T-helper 1 cell treated with Interleukin-12 subunit alpha and Interleukin-12 subunit beta and Interleukin-4 antibody, amounts not matched to agents 30 μg/mL and 1 μg/mL, for 36 hours (primary cell): ENCODE measurements at regions not wholly inside any gene's neighbourhood (a gene's known extent, or its start where the extent isn't known, plus 50 kb on each side); places are given as distances from the start of the nearest gene placed in this dataset.

Experiments
- H3K27ac Mint-ChIP-seq: one replicate; pipeline ENCODE4 v1.8.0; 2021; ENCODE audit warnings: mild to moderate bottlenecking, mixed read lengths
- H3K27me3 Mint-ChIP-seq: one replicate; pipeline ENCODE4 v1.8.0; 2021; ENCODE audit warnings: low read depth, mixed read lengths
- H3K36me3 Mint-ChIP-seq: one replicate; pipeline ENCODE4 v1.8.0; 2021; ENCODE audit warnings: low read depth, mixed read lengths
- H3K4me1 Mint-ChIP-seq: one replicate; pipeline ENCODE4 v1.8.0; 2021; ENCODE audit warnings: low read depth, mixed read lengths
- H3K4me3 Mint-ChIP-seq: one replicate; pipeline ENCODE4 v1.8.0; 2021; ENCODE audit warnings: mild to moderate bottlenecking, moderate library complexity, mixed read lengths
- H3K9me3 Mint-ChIP-seq: one replicate; pipeline ENCODE4 v1.8.0; 2021; ENCODE audit warnings: mixed read lengths

- H3K9me3 Mint-ChIP-seq = no peaks in the 10 kb centered on the region
- H3K36me3 Mint-ChIP-seq = no peaks in the 10 kb centered on the region
- H3K27ac Mint-ChIP-seq = no peak overlapping the region
- no peaks in the 10 kb centered on the region for H3K27me3 Mint-ChIP-seq
- no peaks in the 10 kb centered on the region for H3K4me1 Mint-ChIP-seq
- no peak overlapping the region for H3K4me3 Mint-ChIP-seq
These were observed 361.6 kb upstream of the SLC30A5 start for GRCh38 chr5:68732251-68732650.

DNA sequence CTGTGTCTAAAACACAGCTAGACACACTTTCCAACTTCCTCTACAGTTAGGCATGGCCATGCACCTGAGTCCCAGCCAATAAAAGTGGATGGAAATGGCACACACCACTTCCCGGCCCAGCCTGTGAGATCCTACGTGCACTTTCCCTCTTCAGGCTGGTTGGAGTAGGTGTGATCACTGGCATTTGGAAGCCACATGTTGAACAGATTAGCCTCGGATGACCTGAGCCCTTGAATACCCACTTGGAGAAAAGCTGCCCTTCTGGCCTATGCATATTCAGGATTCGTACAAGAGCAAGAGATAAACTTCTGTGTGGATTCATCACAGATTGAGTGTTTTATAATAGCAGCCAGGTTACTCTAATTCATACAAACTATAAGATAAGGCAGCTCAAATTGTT lies 359.0 kb upstream of the SLC30A5 start:
- peaks cover 3% of the 10 kb centered on the region for H3K9me3 Mint-ChIP-seq
- H3K36me3 Mint-ChIP-seq = no peaks in the 10 kb centered on the region
- H3K4me1 Mint-ChIP-seq = no peaks in the 10 kb centered on the region
- H3K27ac Mint-ChIP-seq = no peak overlapping the region
- no peaks in the 10 kb centered on the region for H3K27me3 Mint-ChIP-seq
- no peak overlapping the region for H3K4me3 Mint-ChIP-seq

- Mint-ChIP-seq H3K4me3 (no peak overlapping the region), H3K27ac (no peak overlapping the region), H3K9me3 (peaks cover 3% of the 10 kb centered on the region), H3K36me3 (no peaks in the 10 kb centered on the region), H3K27me3 (no peaks in the 10 kb centered on the region), H3K4me1 (peaks cover 3% of the 10 kb centered on the region)
These were observed 355.6 kb upstream of the SLC30A5 start for GRCh38 chr5:68738236-68738635.

DNA sequence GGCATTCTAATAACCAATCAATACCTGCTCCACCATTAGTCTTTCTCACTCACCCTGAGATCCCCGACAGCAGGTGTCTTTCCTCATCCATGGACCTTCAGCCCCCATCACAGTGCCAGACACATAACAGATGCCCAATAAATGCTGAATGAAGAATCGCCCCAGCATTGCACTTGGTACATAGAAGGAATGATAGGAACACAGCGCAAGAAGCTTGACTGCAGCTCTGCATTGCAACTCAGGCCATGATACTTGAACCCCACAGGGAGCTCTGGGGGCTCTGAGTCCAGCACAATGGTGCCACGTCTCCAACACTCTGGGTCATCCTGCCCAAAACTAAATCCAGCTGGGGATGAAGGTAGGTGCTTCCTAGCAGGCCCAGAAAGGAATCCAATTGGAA lies 355.0 kb upstream of the SLC30A5 start:
- Mint-ChIP-seq H3K27me3 (no peaks in the 10 kb centered on the region), H3K36me3 (no peaks in the 10 kb centered on the region), H3K27ac (no peak overlapping the region), H3K4me1 (peaks cover 3% of the 10 kb centered on the region), H3K9me3 (peaks cover 3% of the 10 kb centered on the region), H3K4me3 (no peak overlapping the region)

DNA sequence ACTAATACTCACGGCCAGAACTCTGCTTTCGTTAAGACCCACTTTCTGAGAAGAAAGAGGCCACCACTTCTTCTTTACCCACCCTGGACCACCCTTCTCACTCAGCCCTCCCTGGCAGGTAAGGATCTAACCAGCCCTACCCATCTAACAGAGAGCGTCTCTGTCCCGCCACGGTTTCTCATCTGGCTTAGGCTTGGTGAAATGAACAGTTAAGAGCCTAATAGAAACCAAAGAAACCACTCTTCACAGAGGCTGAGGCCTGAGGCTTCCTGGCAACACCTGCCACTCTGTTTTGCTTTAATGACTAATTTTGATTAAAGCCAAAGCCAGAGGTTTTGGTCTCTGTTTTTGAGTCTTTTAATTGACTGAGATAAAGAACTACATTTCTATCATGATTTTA lies 354.1 kb upstream of the SLC30A5 start:
- no peak overlapping the region for H3K27ac Mint-ChIP-seq
- H3K36me3 Mint-ChIP-seq = no peaks in the 10 kb centered on the region
- H3K27me3 Mint-ChIP-seq = no peaks in the 10 kb centered on the region
- H3K9me3 Mint-ChIP-seq = peaks cover 3% of the 10 kb centered on the region
- H3K4me3 Mint-ChIP-seq = no peak overlapping the region
- peaks cover 3% of the 10 kb centered on the region for H3K4me1 Mint-ChIP-seq

DNA sequence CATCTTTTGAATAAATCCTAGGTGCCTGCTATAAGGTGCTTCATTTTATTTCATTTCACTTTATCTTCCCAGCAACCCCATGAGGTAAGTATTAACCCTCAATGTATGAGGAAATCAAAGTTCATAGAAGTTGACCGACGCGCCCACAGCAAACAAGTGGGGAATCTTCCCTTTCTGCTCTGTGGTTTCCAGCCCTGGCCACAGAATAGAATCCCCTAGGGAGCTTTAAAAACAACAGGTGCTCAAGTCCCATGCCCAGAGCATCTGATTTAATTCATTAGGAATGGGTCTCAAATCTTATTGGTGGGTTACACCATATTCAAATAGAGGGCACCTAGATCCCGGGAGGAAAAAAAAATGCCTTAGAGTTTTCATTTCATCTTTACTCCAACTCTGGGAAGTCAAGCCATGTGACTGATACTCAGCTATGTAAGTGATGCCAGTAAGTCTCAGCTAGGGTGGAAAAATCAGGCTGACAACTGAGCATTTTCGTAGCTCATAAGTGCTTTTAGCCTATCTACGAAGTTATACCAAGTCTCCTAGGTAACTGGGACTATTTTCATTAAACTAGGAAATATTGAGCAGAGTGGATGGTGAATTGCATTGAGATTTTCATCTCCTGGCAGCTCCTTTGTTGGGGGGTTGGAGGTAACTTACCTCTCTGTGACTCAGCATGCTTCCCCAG lies 353.4 kb upstream of the SLC30A5 start:
- Mint-ChIP-seq H3K27me3 (no peaks in the 10 kb centered on the region), H3K36me3 (no peaks in the 10 kb centered on the region), H3K4me1 (peaks cover 3% of the 10 kb centered on the region), H3K9me3 (peaks cover 3% of the 10 kb centered on the region), H3K27ac (no peak overlapping the region), H3K4me3 (no peak overlapping the region)

- Mint-ChIP-seq H3K36me3 (no peaks in the 10 kb centered on the region), H3K27me3 (no peaks in the 10 kb centered on the region), H3K4me3 (no peak overlapping the region), H3K4me1 (peaks cover 3% of the 10 kb centered on the region), H3K27ac (no peak overlapping the region), H3K9me3 (no peaks in the 10 kb centered on the region)
These were observed 349.6 kb upstream of the SLC30A5 start for GRCh38 chr5:68744206-68744605.

GRCh38 chr5:68745448-68745847 lies 348.4 kb upstream of the SLC30A5 start:
- peaks cover 5% of the 10 kb centered on the region for H3K4me1 Mint-ChIP-seq
- no peaks in the 10 kb centered on the region for H3K27me3 Mint-ChIP-seq
- H3K4me3 Mint-ChIP-seq = no peak overlapping the region
- no peaks in the 10 kb centered on the region for H3K9me3 Mint-ChIP-seq
- no peaks in the 10 kb centered on the region for H3K36me3 Mint-ChIP-seq
- no peak overlapping the region for H3K27ac Mint-ChIP-seq

DNA sequence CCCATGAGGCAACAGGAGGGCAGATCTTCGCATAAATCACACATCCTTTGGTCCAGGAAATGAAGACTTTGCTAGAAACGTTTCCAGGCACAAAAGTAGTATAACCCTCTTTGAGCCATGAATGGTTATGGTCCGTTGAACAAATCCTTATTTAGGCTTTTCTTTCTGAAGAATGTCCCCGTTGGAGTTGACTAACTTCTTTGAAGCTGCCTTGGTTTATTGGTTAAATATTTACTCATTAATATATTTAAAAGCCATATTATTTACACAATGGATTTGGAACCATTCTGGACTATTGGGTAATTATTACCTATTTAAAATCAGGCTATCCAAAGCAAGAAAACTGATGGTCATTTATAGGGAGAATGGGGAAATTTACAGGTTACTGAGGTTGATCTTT lies 347.6 kb upstream of the SLC30A5 start:
- H3K36me3 Mint-ChIP-seq = no peaks in the 10 kb centered on the region
- peaks cover 5% of the 10 kb centered on the region for H3K4me1 Mint-ChIP-seq
- no peaks in the 10 kb centered on the region for H3K9me3 Mint-ChIP-seq
- H3K4me3 Mint-ChIP-seq = no peak overlapping the region
- no peak overlapping the region for H3K27ac Mint-ChIP-seq
- H3K27me3 Mint-ChIP-seq = no peaks in the 10 kb centered on the region

DNA sequence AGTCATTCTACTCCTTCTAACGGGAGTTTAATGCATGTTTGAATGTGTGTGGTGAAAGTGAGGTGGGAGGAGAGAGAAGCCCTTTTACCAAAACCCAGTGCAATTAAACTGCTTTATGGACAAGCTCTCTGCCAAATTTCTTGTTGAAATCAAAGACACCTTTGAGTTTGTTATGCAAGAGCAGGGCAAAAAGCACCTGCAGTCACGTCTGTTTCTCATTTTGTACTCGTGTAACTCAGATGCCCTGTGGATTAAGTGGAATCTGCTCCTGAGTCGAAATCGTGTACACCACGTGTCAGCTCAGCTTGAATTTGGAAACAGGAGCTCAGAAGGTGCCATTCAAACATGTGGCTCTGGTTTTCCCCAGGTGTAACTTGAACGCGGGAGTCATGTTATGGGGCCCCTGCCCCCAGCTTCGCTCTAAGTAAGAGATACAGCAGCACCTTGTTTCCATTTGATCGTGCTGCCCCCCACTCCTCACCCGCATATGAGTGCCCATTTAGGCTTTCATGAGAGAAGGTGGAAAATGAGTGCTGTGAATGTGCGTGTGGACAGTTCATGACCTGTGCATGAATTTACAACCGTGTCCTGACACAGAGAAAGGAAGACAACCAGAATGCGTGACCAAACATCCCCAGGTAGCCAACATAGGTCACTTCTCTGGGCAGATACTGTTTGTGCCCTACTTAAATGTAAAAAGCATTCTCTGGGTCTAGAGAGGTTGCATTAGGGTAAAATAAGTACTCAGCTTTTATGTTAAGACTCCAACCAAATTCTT lies 347.0 kb upstream of the SLC30A5 start:
- H3K9me3 Mint-ChIP-seq = no peaks in the 10 kb centered on the region
- H3K36me3 Mint-ChIP-seq = no peaks in the 10 kb centered on the region
- no peak overlapping the region for H3K27ac Mint-ChIP-seq
- H3K4me3 Mint-ChIP-seq = no peak overlapping the region
- H3K4me1 Mint-ChIP-seq = peaks cover 5% of the 10 kb centered on the region
- no peaks in the 10 kb centered on the region for H3K27me3 Mint-ChIP-seq

DNA sequence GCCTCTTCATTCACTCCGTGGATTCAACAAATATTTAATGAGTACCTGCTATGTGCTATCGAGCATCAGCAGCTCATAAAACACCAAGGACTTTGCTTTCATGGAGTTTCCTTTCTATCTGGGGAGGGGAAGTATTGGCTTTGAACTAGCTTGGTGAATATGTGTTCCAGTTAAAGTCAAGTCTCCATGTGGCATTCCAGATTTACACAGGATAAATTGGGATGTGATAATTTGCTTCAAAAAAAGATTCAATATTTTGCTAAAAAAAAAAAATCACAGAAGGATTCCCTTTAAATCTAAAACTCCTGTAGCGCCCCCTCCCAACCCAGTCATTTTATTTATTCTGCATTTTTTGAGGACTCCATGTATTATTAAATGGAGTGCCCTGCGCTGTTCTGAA lies 346.3 kb upstream of the SLC30A5 start:
- H3K27ac Mint-ChIP-seq = no peak overlapping the region
- H3K36me3 Mint-ChIP-seq = no peaks in the 10 kb centered on the region
- no peak overlapping the region for H3K4me3 Mint-ChIP-seq
- peaks cover 5% of the 10 kb centered on the region for H3K4me1 Mint-ChIP-seq
- H3K27me3 Mint-ChIP-seq = no peaks in the 10 kb centered on the region
- H3K9me3 Mint-ChIP-seq = no peaks in the 10 kb centered on the region

DNA sequence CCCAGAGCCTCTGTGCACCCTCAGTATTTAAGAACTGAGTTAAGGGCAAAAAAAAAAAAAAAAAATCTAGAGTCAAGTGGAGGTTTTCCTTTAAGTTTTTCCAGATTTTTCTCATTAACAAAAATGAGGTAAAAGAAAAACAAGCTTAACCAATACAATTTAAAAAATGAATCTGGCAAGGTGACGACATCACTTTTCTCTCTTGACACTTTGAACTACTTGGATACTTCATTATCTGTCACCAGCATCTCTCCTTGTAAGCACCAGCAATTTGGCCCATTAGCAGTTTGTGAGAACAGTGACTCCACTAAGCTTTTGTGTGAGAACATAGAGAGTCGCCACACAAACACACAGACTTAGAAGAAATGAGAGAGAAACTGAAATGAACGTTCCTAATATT lies 345.7 kb upstream of the SLC30A5 start:
- Mint-ChIP-seq H3K9me3 (no peaks in the 10 kb centered on the region), H3K36me3 (no peaks in the 10 kb centered on the region), H3K4me1 (peaks cover 5% of the 10 kb centered on the region), H3K27me3 (no peaks in the 10 kb centered on the region), H3K27ac (no peak overlapping the region), H3K4me3 (no peak overlapping the region)

GRCh38 chr5:68749077-68749476 lies 344.7 kb upstream of the SLC30A5 start:
- Mint-ChIP-seq H3K4me3 (no peak overlapping the region), H3K36me3 (no peaks in the 10 kb centered on the region), H3K27me3 (no peaks in the 10 kb centered on the region), H3K27ac (no peak overlapping the region), H3K4me1 (peaks cover 5% of the 10 kb centered on the region), H3K9me3 (no peaks in the 10 kb centered on the region)

- Mint-ChIP-seq H3K4me1 (peaks cover 5% of the 10 kb centered on the region), H3K9me3 (no peaks in the 10 kb centered on the region), H3K36me3 (no peaks in the 10 kb centered on the region)
These were observed 344.2 kb upstream of the SLC30A5 start for GRCh38 chr5:68749631-68750030.

GRCh38 chr5:68751661-68752060 lies 342.2 kb upstream of the SLC30A5 start:
- Mint-ChIP-seq H3K4me1 (peaks cover 5% of the 10 kb centered on the region), H3K36me3 (no peaks in the 10 kb centered on the region), H3K27ac (no peak overlapping the region), H3K9me3 (no peaks in the 10 kb centered on the region), H3K4me3 (no peak overlapping the region), H3K27me3 (peaks cover 11% of the 10 kb centered on the region)

More at GRCh38 chr5:68749631-68750030, 344.2 kb upstream of the SLC30A5 start:
- Mint-ChIP-seq H3K27me3 (peaks cover 5% of the 10 kb centered on the region), H3K27ac (no peak overlapping the region), H3K4me3 (no peak overlapping the region)
